ENCODE measurements at regions not wholly inside any gene's neighbourhood (a gene's known extent, or its start where the extent isn't known, plus 50 kb on each side); places are given as distances from the start of the nearest gene placed in this dataset.

DNA sequence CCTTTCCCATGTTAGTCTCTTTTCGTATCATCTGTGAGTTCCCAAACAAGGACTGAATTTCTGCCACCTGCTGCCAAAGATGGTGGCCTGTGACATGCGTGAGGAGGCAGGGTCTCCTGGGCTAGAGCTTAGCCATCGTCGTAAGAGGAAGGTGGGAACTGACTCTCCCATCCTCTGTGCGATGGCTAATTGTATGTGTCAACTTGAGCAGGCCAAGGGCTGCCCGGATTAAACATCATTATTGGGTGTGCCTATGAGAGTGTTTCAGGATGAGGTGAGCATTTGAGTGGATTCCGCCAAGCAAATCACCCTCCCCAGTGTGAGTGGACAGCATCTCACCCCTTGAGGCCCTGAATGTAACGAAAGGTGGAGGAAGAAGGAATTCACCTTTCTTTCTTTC lies 220.7 kb upstream of the DIO3 start:
- DNase-seq, result no peak

DNA sequence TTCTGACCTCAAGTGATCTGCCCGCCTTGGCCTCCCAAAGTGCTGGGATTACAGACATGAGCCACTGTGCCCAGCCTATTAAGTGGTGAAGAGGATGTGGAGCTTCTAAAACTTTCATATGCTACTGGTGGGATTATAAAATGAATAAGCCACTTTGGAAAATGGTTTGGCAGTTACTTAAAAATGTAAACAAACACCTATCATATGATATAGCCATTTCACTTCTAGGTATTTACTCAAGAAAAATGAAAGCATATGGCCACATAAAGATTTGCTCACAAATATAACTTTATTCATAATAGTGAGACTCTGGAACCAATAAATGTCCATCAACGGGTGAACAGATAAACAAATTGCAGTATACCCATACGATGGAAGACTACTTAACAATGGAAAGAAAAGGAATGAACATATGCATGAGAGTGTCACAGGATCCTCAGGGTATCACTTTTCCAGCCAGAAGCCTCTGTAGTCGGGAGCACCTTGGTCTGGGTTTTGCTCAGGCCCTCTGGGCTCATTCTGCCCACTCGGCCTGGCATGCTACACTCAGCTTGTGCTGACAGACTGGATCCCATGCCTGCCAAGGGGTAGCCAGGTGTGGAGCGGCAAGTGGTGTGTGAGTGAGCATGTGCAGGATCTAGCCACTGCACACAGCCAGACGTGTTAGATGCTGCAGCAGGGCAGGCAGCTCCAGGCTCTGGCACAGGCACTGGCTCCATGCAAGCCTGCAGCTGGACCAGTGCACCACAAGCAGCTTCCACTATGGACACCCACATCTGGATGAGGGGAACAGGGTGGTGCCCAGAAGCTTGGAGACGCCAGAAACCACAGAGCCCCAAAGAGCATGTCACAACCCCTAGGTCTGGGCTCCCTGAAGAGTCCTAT lies 213.2 kb upstream of the DIO3 start:
- DNase-seq, result no peak

- DNase-seq, result no peak
Measured at GRCh38 chr14:101349108-101349507, 212.2 kb upstream of the DIO3 start.

GRCh38 chr14:101350021-101350420 lies 211.3 kb upstream of the DIO3 start:
- DNase-seq, result no peak

DNA sequence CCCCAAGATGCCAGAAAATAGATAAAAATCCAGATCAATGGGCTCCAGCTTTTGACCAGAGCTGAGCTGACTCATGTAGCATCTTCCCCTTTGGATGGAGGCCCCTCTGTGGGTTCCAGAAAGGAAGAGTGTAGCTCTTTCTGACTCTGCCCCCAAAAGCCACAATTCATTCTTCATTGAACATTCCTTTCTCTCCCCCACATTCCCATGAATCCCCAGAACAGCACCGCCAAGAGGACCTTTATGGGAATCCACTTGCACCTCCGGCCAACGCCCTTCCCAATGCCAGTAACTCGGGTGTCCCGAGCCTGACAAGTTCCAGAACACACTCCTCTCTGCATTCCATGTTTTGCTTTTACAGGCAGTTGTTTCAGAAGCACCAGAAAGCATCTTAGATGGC lies 210.6 kb upstream of the DIO3 start:
- DNase-seq, result no peak

- DNase-seq, result no peak
Measured at GRCh38 chr14:101351146-101351545, 210.1 kb upstream of the DIO3 start.

GRCh38 chr14:101351769-101352168 lies 209.5 kb upstream of the DIO3 start:
- DNase-seq, result no peak

- DNase-seq, result no peak
Measured at GRCh38 chr14:101352567-101352966, 208.7 kb upstream of the DIO3 start.

DNA sequence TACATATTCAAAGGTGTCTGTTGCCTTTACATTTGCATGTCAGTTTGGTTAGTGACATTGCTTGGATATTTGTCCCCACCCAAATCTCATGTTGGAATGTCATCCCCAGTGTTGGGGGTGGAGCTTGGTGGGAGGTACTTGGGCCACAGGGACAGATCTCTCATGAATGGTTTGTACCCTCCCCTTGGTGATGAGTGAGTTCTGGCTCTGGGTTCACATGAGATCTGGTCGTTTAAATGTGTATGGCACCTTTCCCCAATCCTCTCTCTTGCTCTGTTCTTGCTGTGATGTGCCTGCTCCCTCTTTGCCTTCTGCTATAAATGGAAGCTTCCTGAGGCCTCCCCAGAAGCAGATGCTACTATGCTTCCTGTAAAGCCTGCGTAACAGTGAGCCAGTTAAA lies 207.9 kb upstream of the DIO3 start:
- no peak for DNase-seq

DNA sequence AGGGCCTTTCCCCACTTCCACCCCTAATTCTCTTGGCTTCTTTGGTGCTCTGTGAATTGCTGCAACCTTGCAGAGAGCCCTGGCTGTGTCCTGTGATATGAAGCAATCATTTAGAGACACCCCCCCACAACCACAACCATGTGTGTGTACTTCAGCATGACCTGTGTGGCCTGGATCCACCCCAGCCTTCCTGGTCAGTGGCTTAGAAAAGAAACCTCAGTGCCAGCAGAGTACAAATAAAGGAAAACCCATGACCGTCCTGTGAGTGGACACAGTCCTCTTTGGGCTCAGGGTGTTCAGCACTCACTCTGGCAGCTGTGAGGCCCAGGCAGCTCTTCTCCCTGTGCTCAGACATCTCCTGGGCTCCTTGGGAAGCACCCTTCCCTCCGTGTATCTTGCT lies 206.6 kb upstream of the DIO3 start:
- no peak for DNase-seq

GRCh38 chr14:101355284-101355683 lies 206.0 kb upstream of the DIO3 start:
- DNase-seq, result no peak

DNA sequence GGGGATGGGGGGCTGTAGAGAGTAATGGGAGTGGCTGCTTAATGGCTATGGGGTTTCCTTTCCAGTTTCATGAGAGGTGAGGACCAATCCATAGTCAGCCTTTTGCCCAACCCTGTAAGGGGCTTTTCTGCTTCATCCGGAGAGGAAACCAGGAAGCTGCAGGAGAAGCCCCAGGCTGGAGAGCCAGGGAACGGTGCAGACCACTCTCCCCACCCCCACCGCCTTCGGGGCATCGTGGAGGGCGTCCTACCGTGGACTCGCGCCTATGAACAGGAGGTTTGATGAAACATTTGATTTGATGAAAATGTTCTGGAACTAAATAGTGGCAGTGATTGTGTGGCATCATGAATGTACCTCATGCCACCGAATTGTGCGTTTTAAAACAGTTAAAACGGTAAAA lies 204.3 kb upstream of the DIO3 start:
- no peak for DNase-seq

DNA sequence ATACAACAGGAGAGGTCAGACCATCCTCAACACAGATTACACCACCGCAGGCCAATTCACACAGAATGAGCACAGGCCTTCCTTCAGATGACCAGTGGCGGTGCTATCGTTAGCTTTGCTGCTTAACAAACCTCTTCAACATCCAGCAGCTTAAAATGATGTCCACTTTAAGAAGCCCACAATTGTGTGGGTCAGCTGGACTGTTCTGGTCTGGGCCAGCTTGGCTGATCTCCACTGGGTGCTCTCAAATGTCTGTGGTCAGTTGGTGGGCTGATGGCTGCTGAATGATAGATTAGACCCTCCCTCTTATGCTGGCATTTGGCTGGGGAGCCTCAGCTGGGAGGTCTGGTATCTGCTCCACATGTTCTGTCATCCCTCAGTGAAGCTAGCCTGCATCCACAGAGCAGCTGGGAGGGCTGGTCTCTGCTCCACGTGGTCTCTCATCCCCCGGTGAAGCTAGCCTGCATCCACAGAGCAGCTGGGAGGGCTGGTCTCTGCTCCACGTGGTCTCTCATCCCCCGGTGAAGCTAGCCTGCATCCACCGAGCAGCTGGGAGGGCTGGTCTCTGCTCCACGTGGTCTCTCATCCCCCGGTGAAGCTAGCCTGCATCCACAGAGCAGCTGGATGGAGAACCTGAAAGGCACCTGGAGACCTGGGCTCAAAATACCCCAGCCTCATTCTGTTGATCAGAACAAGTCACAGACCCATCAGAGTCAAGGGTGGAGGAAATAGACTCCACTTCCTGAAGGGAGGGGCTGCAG lies 203.6 kb upstream of the DIO3 start:
- no peak for DNase-seq

- DNase-seq, result no peak
Measured at GRCh38 chr14:101358320-101359125, 202.8 kb upstream of the DIO3 start.

DNA sequence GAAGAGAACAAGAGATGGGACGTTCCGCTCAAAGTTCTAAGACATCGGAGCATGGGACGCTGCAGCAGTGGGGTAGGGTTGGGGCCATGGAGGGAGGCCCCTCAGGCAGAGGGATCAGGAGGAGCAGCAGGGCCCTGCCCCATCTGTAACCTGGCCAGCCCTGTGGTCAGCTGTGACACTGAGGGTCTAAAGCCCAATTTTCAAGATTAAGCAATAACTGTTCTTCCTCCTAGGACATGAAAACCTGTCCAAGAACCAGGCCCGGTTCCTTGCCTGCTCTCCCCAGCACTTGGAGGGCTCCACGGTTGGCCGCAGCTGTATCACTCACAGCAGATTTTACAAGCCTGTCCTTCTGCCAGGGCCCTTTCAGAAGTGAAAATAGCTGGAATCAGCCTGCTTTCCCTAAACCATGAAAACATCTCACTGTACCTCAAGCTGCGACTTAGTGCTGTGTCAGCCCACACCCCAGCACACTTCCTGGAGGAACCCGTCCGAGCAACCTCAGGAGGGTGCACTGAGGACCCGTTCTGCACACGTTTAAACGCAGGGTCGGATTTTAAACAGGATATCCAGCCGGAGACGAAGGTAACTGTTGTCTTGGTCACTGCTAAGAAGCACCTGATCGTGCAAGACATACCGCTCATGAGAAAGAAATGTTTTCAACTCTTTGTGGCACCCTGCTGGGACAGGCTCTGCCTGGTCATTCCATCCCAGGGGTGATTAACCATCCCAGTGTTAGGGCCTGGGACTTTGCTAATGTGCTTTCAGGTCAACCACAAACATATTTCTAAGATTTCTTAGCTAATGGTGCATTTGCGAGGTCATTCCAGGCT lies 201.9 kb upstream of the DIO3 start:
- DNase-seq, result no peak

DNA sequence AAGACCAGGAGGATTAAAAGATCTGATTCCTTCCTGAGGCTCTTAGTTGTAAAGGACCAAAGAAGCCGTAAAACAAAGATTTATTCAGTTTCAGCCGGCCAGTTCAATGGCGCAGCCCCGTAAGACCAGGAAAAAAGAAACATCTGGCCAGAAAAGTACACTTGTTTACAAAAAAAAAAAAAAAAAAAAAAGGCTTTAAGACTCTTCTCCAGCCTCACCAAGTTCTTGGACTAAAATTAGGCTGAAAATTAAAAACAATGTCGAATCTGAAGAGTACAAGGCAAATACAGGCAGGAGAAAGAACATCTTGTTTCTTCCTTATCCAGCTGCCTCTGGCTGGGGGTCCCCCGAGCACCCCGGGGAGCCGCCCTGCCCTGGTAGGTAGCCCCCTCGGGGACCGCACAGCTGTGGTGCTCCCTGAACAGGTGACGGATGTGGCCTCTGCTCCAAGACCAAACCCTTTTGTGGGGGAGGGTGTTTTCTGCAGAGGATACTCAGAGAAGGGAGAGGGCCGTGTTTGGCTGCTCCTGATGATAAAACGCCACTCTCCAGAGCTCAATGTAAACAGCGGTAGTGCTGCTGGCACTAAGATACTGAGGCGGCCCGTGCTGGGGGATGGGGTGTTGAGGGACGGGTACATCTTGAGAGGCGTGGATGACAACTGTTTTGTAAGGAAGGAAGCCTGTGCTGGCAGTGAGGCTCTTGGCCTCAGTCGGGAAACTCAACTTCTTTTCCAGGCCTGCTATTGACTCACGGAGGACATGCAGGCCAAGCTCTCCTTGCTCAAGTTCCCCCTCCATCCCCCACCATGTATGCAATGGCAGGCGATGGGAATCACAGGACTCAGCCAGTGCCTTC lies 201.0 kb upstream of the DIO3 start:
- no peak for DNase-seq

GRCh38 chr14:101361044-101361443 lies 200.3 kb upstream of the DIO3 start:
- DNase-seq, result no peak

DNA sequence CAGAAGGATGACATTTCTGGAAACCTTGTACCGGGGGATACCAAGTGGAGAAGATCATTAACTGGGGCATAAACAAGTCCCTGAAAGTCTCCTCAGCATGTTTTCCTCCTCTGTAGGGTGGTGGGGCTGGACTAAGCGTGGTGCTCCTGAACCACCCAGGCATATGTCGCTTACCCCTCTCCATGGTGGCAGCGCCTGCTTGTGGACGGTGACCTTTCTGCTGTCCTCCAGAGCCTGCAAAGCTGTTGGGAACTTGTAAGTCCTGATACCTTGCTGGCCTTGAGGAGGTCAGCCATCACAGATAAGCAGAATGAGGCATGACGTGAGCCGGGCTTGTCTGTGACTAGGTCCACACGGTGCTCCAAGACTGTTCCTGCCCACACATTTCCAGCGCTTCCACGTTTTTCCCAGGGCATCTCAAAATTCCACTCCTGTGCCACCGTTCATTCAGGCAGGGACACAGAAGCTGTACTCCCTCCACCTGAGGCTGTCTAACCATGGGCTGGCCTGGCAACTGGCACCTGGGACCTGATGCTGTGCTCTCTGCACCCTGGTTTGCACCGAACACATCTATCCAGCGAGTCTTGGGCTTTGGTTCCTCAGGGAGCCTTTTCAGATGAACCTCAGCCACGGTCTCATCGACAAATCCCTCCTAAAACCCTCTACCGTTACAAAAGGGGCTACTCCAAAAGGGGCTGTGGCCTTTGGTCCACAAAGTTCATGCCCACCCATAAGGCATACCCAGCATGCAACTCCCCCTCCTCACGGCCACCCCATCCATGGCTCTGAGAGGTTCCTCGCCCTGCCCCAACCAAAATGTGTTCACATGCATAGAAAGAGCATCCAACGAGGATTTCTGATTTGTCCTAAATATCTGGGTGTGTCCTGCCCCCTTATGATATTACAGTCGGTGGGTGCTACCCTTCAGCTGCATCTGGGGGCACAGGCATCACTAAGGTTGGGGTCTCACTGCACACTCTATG lies 199.6 kb upstream of the DIO3 start:
- DNase-seq, result no peak

GRCh38 chr14:101362529-101363260 lies 198.6 kb upstream of the DIO3 start:
- no peak for DNase-seq

DNA sequence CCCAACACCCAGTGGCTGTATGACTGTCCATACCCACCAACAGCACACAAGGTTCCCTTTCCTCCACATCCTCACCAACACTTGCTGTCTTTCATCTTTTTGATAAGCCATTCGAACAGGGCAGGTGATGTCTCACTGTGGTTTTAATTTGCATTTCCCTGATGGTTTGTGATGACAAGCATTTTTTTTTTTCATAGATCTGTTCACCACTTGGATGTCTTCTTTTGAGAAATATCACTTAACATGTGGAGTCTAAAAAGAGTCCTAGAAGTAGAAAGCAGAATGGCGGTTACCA lies 198.1 kb upstream of the DIO3 start:
- DNase-seq, result no peak

Measured in NCI-H2227 treated with DMSO at 0.1 percent for 48 hours (cell line).